ENCODE measurements at regions not wholly inside any gene's neighbourhood (a gene's known extent, or its start where the extent isn't known, plus 50 kb on each side); places are given as distances from the start of the nearest gene placed in this dataset.

- Histone ChIP-seq H2BK20ac (ENCODE audit: low read depth, low read length, poor library complexity, severe bottlenecking) (no peak overlapping the region), H3K9ac (ENCODE audit: extremely low read depth, insufficient read length, low read length) (no peak overlapping the region), H4K20me1 (ENCODE audit: control insufficient read depth, insufficient read depth, insufficient read length) (no peaks in the 10 kb centered on the region), H3K9me3 (ENCODE audit: control insufficient read depth, low read depth, low read length) (no peaks in the 10 kb centered on the region), H2BK120ac (ENCODE audit: low read depth, low read length, poor library complexity, severe bottlenecking) (no peak overlapping the region), H2BK5ac (ENCODE audit: insufficient read length, low read length) (no peak overlapping the region), H3K23me2 (ENCODE audit: insufficient read length, low read depth, low read length, poor library complexity, severe bottlenecking) (no peaks in the 10 kb centered on the region), H3K14ac (ENCODE audit: insufficient read depth, low read length) (no peak overlapping the region), H3K27ac (ENCODE audit: insufficient read length, low read depth, low read length) (no peak overlapping the region), H3K27me3 (ENCODE audit: insufficient read depth, low read length) (no peaks in the 10 kb centered on the region), H3K23ac (ENCODE audit: insufficient read length, low read depth, low read length) (no peak overlapping the region), H3K4me2 (ENCODE audit: insufficient read depth, insufficient read length, low read length) (no peak overlapping the region), H3T11ph (ENCODE audit: low read length) (no peak overlapping the region), H3K79me2 (ENCODE audit: insufficient read depth, low read length) (no peaks in the 10 kb centered on the region), H2AFZ (ENCODE audit: low read length) (no peak overlapping the region), H2AK5ac (ENCODE audit: insufficient read length, low read length) (no peak overlapping the region), H2BK15ac (ENCODE audit: low read depth, low read length) (no peak overlapping the region), H4K5ac (ENCODE audit: insufficient read length, low read depth, low read length) (no peak overlapping the region), H3K18ac (ENCODE audit: insufficient read length, low read depth, low read length) (no peak overlapping the region), H3K4ac (ENCODE audit: low read depth, low read length) (no peak overlapping the region), H4K91ac (ENCODE audit: insufficient read length, low read depth, low read length) (no peak overlapping the region), H3K79me1 (ENCODE audit: insufficient read depth, low read depth, low read length, poor library complexity, severe bottlenecking) (no peaks in the 10 kb centered on the region), H2BK12ac (ENCODE audit: insufficient read length, low read depth, low read length) (no peak overlapping the region), H3K56ac (ENCODE audit: insufficient read length, low read depth, low read length) (no peak overlapping the region), H4K8ac (replicated peaks; ENCODE audit: insufficient read length, low read depth, low read length) (no peak overlapping the region), H3K4me1 (ENCODE audit: insufficient read depth, low read length) (no peaks in the 10 kb centered on the region)
- H3K4me1 Mint-ChIP-seq: peaks cover 0 to 4% of the 10 kb centered on the region in 2 experiments; a peak in 3 of 4 replicates
- peaks cover 2% of the 10 kb centered on the region; the same call in 1 of the 2 replicates for H3K27me3 Mint-ChIP-seq (ENCODE audit: low read depth)
- H3K4me3 Mint-ChIP-seq: no peak overlapping the region
- H3K36me3 Mint-ChIP-seq (ENCODE audit: insufficient read depth in 1 of 3, low read depth in 3 of 3): no peaks in the 10 kb centered on the region
- DNase-seq: no peak
- H3K27ac Mint-ChIP-seq: no peak overlapping the region
- no CpG with 5 or more reads among the region's 2 CpGs for WGBS (ENCODE audit: extremely low coverage, insufficient read length, low lambda C conversion rate)
- H3K9me3 Mint-ChIP-seq: no peaks in the 10 kb centered on the region; a peak in 1 of 5 replicates
- no peak for TF ChIP-seq CTCF (conservative IDR thresholded peaks at IDR 0.05)
Observed at GRCh38 chr13:37978680-37979079, 109.1 kb upstream of the TRPC4 start.

Data from H9 (cell line).